H9 (cell line): ENCODE measurements at regions not wholly inside any gene's neighbourhood (a gene's known extent, or its start where the extent isn't known, plus 50 kb on each side); places are given as distances from the start of the nearest gene placed in this dataset.

Experiments
- DNase-seq: peaks from one replicate; pipeline ENCODE4 v3.0.0-alpha.2; 2017
- H2AFZ ChIP-seq: one replicate; pipeline ENCODE4 v1.6.1; 2013; ENCODE audit warnings: mild to moderate bottlenecking, low read length, control low read depth, moderate library complexity
- H2AK5ac ChIP-seq: 2 replicates; pipeline ENCODE4 v1.6.1; 2013; ENCODE audit warnings: low read length, control low read depth, mixed read lengths; ENCODE audit not compliant: insufficient read length
- H2BK120ac ChIP-seq: one replicate; pipeline ENCODE4 v1.6.1; 2013; ENCODE audit warnings: low read depth, mild to moderate bottlenecking, low read length, control low read depth, inconsistent platforms; ENCODE audit not compliant: poor library complexity, severe bottlenecking
- H2BK12ac ChIP-seq: 2 replicates; pipeline ENCODE4 v1.6.1; 2013; ENCODE audit warnings: low read length, control low read depth, mixed read lengths, low read depth; ENCODE audit not compliant: insufficient read length
- H2BK15ac ChIP-seq: 2 replicates; pipeline ENCODE4 v1.6.1; 2013; ENCODE audit warnings: low read depth, low read length, control low read depth
- H2BK20ac ChIP-seq: one replicate; pipeline ENCODE4 v1.6.1; 2013; ENCODE audit warnings: low read depth, mild to moderate bottlenecking, low read length, control low read depth, inconsistent platforms; ENCODE audit not compliant: poor library complexity, severe bottlenecking
- H2BK5ac ChIP-seq: 2 replicates; pipeline ENCODE4 v1.6.1; 2013; ENCODE audit warnings: low read length, control low read depth, mixed read lengths; ENCODE audit not compliant: insufficient read length
- H3K14ac ChIP-seq: 2 replicates; pipeline ENCODE4 v1.6.1; 2013; ENCODE audit warnings: low read length, control low read depth; ENCODE audit not compliant: insufficient read depth
- H3K18ac ChIP-seq: 2 replicates; pipeline ENCODE4 v1.6.1; 2013; ENCODE audit warnings: low read depth, mild to moderate bottlenecking, mixed read lengths, low read length, control low read depth; ENCODE audit not compliant: insufficient read length
- H3K23ac ChIP-seq: 2 replicates; pipeline ENCODE4 v1.6.1; 2013; ENCODE audit warnings: low read length, control low read depth, mixed read lengths, low read depth; ENCODE audit not compliant: insufficient read length
- H3K23me2 ChIP-seq: 2 replicates; pipeline ENCODE4 v1.6.1; 2013; ENCODE audit warnings: low read depth, mild to moderate bottlenecking, mixed read lengths, low read length, control low read depth; ENCODE audit not compliant: insufficient read length, poor library complexity, severe bottlenecking
- H3K27ac ChIP-seq: 2 replicates; pipeline ENCODE4 v1.5.1; 2013; ENCODE audit warnings: low read length, control low read depth, mixed read lengths, low read depth; ENCODE audit not compliant: insufficient read length
- H3K27me3 ChIP-seq: 2 replicates; pipeline ENCODE4 v1.6.1; 2013; ENCODE audit warnings: low read length, control low read depth, inconsistent platforms; ENCODE audit not compliant: insufficient read depth
- H3K4ac ChIP-seq: 2 replicates; pipeline ENCODE4 v1.6.1; 2013; ENCODE audit warnings: low read depth, mild to moderate bottlenecking, control low read depth, inconsistent platforms, low read length, moderate library complexity
- H3K4me1 ChIP-seq: 2 replicates; pipeline ENCODE4 v1.6.1; 2013; ENCODE audit warnings: low read length, control low read depth, inconsistent platforms; ENCODE audit not compliant: insufficient read depth
- H3K4me2 ChIP-seq: 2 replicates; pipeline ENCODE4 v1.6.1; 2013; ENCODE audit warnings: low read length, control low read depth, mixed read lengths; ENCODE audit not compliant: insufficient read length, insufficient read depth
- H3K56ac ChIP-seq: 2 replicates; pipeline ENCODE4 v1.6.1; 2013; ENCODE audit warnings: low read depth, mild to moderate bottlenecking, mixed read lengths, low read length, control low read depth; ENCODE audit not compliant: insufficient read length
- H3K79me1 ChIP-seq: 2 replicates; pipeline ENCODE4 v1.6.1; 2013; ENCODE audit warnings: low read depth, mild to moderate bottlenecking, moderate library complexity, low read length, control low read depth, inconsistent platforms; ENCODE audit not compliant: insufficient read depth, poor library complexity, severe bottlenecking
- H3K79me2 ChIP-seq: 2 replicates; pipeline ENCODE4 v1.6.1; 2013; ENCODE audit warnings: low read length, control low read depth, inconsistent platforms; ENCODE audit not compliant: insufficient read depth
- H3K9ac ChIP-seq: 2 replicates; pipeline ENCODE4 v1.6.1; 2013; ENCODE audit warnings: low read length, control low read depth, mixed read lengths; ENCODE audit not compliant: insufficient read length; ENCODE audit errors: extremely low read depth
- H3K9me3 ChIP-seq: one replicate; pipeline ENCODE4 v1.6.1; 2013; ENCODE audit warnings: low read depth, low read length, inconsistent platforms; ENCODE audit not compliant: control insufficient read depth
- H3T11ph ChIP-seq: one replicate; pipeline ENCODE4 v1.6.1; 2013; ENCODE audit warnings: mild to moderate bottlenecking, low read length, control low read depth, inconsistent platforms
- H4K20me1 ChIP-seq: one replicate; pipeline ENCODE4 v1.6.1; 2013; ENCODE audit not compliant: control insufficient read depth, insufficient read length, insufficient read depth
- H4K5ac ChIP-seq: 2 replicates; pipeline ENCODE4 v1.6.1; 2013; ENCODE audit warnings: low read depth, mild to moderate bottlenecking, mixed read lengths, low read length, control low read depth; ENCODE audit not compliant: insufficient read length
- H4K8ac ChIP-seq: replicated peaks from 2 replicates; pipeline ENCODE4 v1.6.1; 2013; ENCODE audit warnings: low read length, control low read depth, mixed read lengths, low read depth; ENCODE audit not compliant: insufficient read length
- H4K91ac ChIP-seq: 2 replicates; pipeline ENCODE4 v1.6.1; 2013; ENCODE audit warnings: low read depth, mild to moderate bottlenecking, moderate library complexity, mixed read lengths, low read length, control low read depth; ENCODE audit not compliant: insufficient read length
- H3K27ac Mint-ChIP-seq, 3 experiments: 2 replicates in 2 of 3; 3 replicates in 1 of 3; pipeline ENCODE4 v1.8.0; 2020 to 2021; ENCODE audit warnings: mixed read lengths in 3 of 3, mild to moderate bottlenecking in 1 of 3, moderate library complexity in 1 of 3
- H3K27me3 Mint-ChIP-seq: 2 replicates; pipeline ENCODE4 v1.8.0; 2021; ENCODE audit warnings: low read depth, mild to moderate bottlenecking, moderate library complexity, mixed read lengths
- H3K36me3 Mint-ChIP-seq, 3 experiments: 2 replicates in 2 of 3; 3 replicates in 1 of 3; pipeline ENCODE4 v1.8.0; 2020 to 2021; ENCODE audit warnings: low read depth in 3 of 3, mixed read lengths in 3 of 3; ENCODE audit not compliant: insufficient read depth in 1 of 3
- H3K4me1 Mint-ChIP-seq, 2 experiments: 2 replicates each; pipeline ENCODE4 v1.8.0; 2020; ENCODE audit warnings: mixed read lengths in 2 of 2
- H3K4me3 Mint-ChIP-seq, 2 experiments: 2 replicates in 1 of 2; 3 replicates in 1 of 2; pipeline ENCODE4 v1.8.0; 2020 to 2021; ENCODE audit warnings: mild to moderate bottlenecking in 2 of 2, mixed read lengths in 2 of 2, moderate library complexity in 1 of 2
- H3K9me3 Mint-ChIP-seq, 2 experiments: 2 replicates in 1 of 2; 3 replicates in 1 of 2; pipeline ENCODE4 v1.8.0; 2020; ENCODE audit warnings: mild to moderate bottlenecking in 2 of 2, mixed read lengths in 2 of 2, moderate library complexity in 1 of 2
- CTCF ChIP-seq: fragments of 200-600 bp; sonication (generic); conservative IDR thresholded peaks from 3 replicates; pipeline ENCODE4 v1.8.0; 2021; ENCODE audit warnings: antibody characterized with exemption, mild to moderate bottlenecking

GRCh38 chr10:55013318-55013717 lies 212.3 kb upstream of the PCDH15 start:
- Histone ChIP-seq H2BK20ac (no peak overlapping the region), H3K14ac (no peak overlapping the region), H3K9me3 (no peaks in the 10 kb centered on the region), H2BK5ac (no peak overlapping the region), H2BK120ac (no peak overlapping the region), H4K91ac (no peak overlapping the region), H3K56ac (no peak overlapping the region), H3K9ac (no peak overlapping the region), H3K27ac (no peak overlapping the region), H3K4ac (no peak overlapping the region), H4K5ac (no peak overlapping the region), H4K8ac (no peak overlapping the region), H3K23ac (no peak overlapping the region), H4K20me1 (no peaks in the 10 kb centered on the region), H3K23me2 (no peaks in the 10 kb centered on the region), H3K18ac (no peak overlapping the region), H3K79me1 (no peaks in the 10 kb centered on the region), H3K27me3 (no peaks in the 10 kb centered on the region), H3K79me2 (no peaks in the 10 kb centered on the region), H2BK15ac (no peak overlapping the region), H2AK5ac (no peak overlapping the region), H2BK12ac (no peak overlapping the region), H2AFZ (no peak overlapping the region), H3K4me2 (no peak overlapping the region), H3K4me1 (no peaks in the 10 kb centered on the region), H3T11ph (no peak overlapping the region)
- Mint-ChIP-seq H3K27me3 (no peaks in the 10 kb centered on the region), H3K4me1 (peaks cover 0 to 3% of the 10 kb centered on the region in 2 experiments; a peak in 2 of 4 replicates), H3K27ac (no peak overlapping the region), H3K9me3 (no peaks in the 10 kb centered on the region), H3K4me3 (no peak overlapping the region), H3K36me3 (no peaks in the 10 kb centered on the region)
- DNase-seq, result no peak
- TF ChIP-seq CTCF, result no peak
